Heart left ventricle (tissue), 16 donors: ENCODE measurements at regions not wholly inside any gene's neighbourhood (a gene's known extent, or its start where the extent isn't known, plus 50 kb on each side); places are given as distances from the start of the nearest gene placed in this dataset.

Experiments
- ATAC-seq, 4 donors: fragments of 200-7000 bp; cut with Tn5 transposase; one replicate each; pipeline ENCODE4 v1.9.1; 2020 to 2022; ENCODE audit warnings: moderate library complexity in 4 of 4, mild to moderate bottlenecking in 3 of 4, moderate number of reproducible peaks in 1 of 4
- DNase-seq, 5 donors: peaks; one replicate each; pipeline ENCODE4 v3.0.0-alpha.2; 2020
- H3K27ac ChIP-seq, 12 donors: fragments of 200-600 bp; sonication (generic) in 4 of 12; one replicate each; pipeline versions ENCODE4 v1.5.0 to v1.8.0; 2016 to 2022; ENCODE audit warnings: mild to moderate bottlenecking in 2 of 12
- H3K27me3 ChIP-seq, 9 donors: fragments of 200-600 bp; sonication (generic) in 2 of 9; one replicate each; pipeline versions ENCODE4 v1.5.1 to v1.8.0; 2016 to 2022; ENCODE audit warnings: mild to moderate bottlenecking in 3 of 9
- H3K36me3 ChIP-seq, 9 donors: fragments of 200-600 bp; sonication (generic) in 2 of 9; one replicate each; pipeline versions ENCODE4 v1.5.0 to v1.8.0; 2018 to 2022; ENCODE audit warnings: mild to moderate bottlenecking in 2 of 9
- H3K4me1 ChIP-seq, 12 donors: fragments of 200-600 bp; sonication (generic) in 4 of 12; one replicate each; pipeline versions ENCODE4 v1.5.0 to v1.8.0; 2016 to 2022; ENCODE audit warnings: mild to moderate bottlenecking in 3 of 12
- H3K4me3 ChIP-seq, 12 donors: fragments of 200-600 bp; sonication (generic) in 4 of 12; one replicate each; pipeline versions ENCODE4 v1.5.0 to v1.8.0; 2017 to 2022; ENCODE audit warnings: mild to moderate bottlenecking in 9 of 12, moderate library complexity in 4 of 12
- H3K9me3 ChIP-seq, 12 donors: fragments of 200-600 bp; sonication (generic) in 4 of 12; one replicate each; pipeline versions ENCODE4 v1.5.0 to v1.8.0; 2016 to 2022; ENCODE audit warnings: mild to moderate bottlenecking in 1 of 12
- CTCF ChIP-seq, 12 donors: fragments of 200-600 bp; sonication (generic) in 4 of 12; IDR thresholded peaks; one replicate each; pipeline versions ENCODE4 v1.5.0 to v1.8.0; 2018 to 2022; ENCODE audit warnings: antibody characterized with exemption in 12 of 12, mild to moderate bottlenecking in 5 of 12
- POLR2A ChIP-seq, 2 donors: fragments of 450-650 bp; IDR thresholded peaks; one replicate each; pipeline ENCODE4 v1.6.1; 2017; ENCODE audit warnings: antibody characterized with exemption in 2 of 2, mild to moderate bottlenecking in 2 of 2, moderate library complexity in 2 of 2
- WGBS, 4 donors: extraction: QIAGEN DNeasy Blood & Tissue Kit in 2 of 4; methylation state at CpG; one replicate each; pipeline versions ENCODE4 v1.1.5 to v1.1.7; 2013 to 2018; 5-methylcytosine and 5-hydroxymethylcytosine counted together
- intact Hi-C, 10 donors: fragments of 100-400 bp; cut with DNase I; formaldehyde crosslinking; loops; one replicate each; pipeline versions ENCODE4 v1.11.1 to v1.14.2; 2022
- donor health status: ischemic (EF 13 %, LVEDD 7.1; RV severe dilation, severe dysfunction).
- donor health status: healthy with polysubstance abuse.
- donor health status: DM: no; HTN: yes; CAD: no.
- donor health status: DM: no; HTN: no; CAD: no.
- donor health status: ischemic (EF 25% LVEDD 6.9; RV normal size, moderate dysfunction).
- donor health status: ischemic (EF 25% LVEDD 5.7; RV mildly dilated, moderate dysfunction).
- donor health status: healthy.
- donor health status: DM: yes; HTN: yes; CAD: no.
- donor health status: ischemic (EF 35%, LVEDD 5.7; RV mildly dilated, moderate dysfunction).
- donor health status: nonischemic (EF 11% LVEDD 7.7; RV severe dilation, severe dysfunction).
- donor health status: DM: yes; HTN: yes; CAD: no.
- donor health status: PGD.
- donor health status: ischemic (EF 29% LVEDD 5.4; RV normal size, mild dysfunction).
- donor health status: nonischemic (EF 23%, LVEDD 6.1; RV moderate dilation, normal function).

GRCh38 chr10:120989996-120990598 is 138.9 kb downstream of the WDR11 start:
- TF ChIP-seq POLR2A (IDR thresholded peaks at IDR 0.05) (no peak), CTCF (IDR thresholded peaks at IDR 0.05) (no peak)
- H3K9me3 ChIP-seq: peaks cover 0 to 32% (median 7%) of the 10 kb centered on the region in 12 donors
- 83 to 86% (median 84%) methylated on average over 10 of the region's 10 CpGs for WGBS, 4 donors
- no peak overlapping the region for H3K27ac ChIP-seq
- ATAC-seq: no peak
- no peaks in the 10 kb centered on the region for H3K36me3 ChIP-seq
- intact Hi-C loops: no loop called here
- H3K4me1 ChIP-seq: no peaks in the 10 kb centered on the region
- no peak for DNase-seq
- no peaks in the 10 kb centered on the region for H3K27me3 ChIP-seq
- no peak overlapping the region for H3K4me3 ChIP-seq

GRCh38 chr10:120990831-120991230 is 139.7 kb downstream of the WDR11 start:
- DNase-seq (no peak), ATAC-seq (no peak)
- 67 to 85% (median 79%) methylated on average over 2 of the region's 2 CpGs for WGBS, 4 donors
- TF ChIP-seq POLR2A (IDR thresholded peaks at IDR 0.05): no peak
- no peak for TF ChIP-seq CTCF (IDR thresholded peaks at IDR 0.05)
- Histone ChIP-seq H3K4me1 (no peaks in the 10 kb centered on the region), H3K4me3 (no peak overlapping the region), H3K27me3 (no peaks in the 10 kb centered on the region), H3K9me3 (peaks cover 0 to 32% (median 7%) of the 10 kb centered on the region in 12 donors), H3K36me3 (no peaks in the 10 kb centered on the region), H3K27ac (no peak overlapping the region)
- intact Hi-C loops: no loop called here

- no peaks in the 10 kb centered on the region for H3K27me3 ChIP-seq
- no peak overlapping the region for H3K4me3 ChIP-seq
- no peaks in the 10 kb centered on the region for H3K4me1 ChIP-seq
- intact Hi-C loops: no loop called here
- TF ChIP-seq CTCF (IDR thresholded peaks at IDR 0.05) (no peak), POLR2A (IDR thresholded peaks at IDR 0.05) (no peak)
- no peak for ATAC-seq
- H3K36me3 ChIP-seq: no peaks in the 10 kb centered on the region
- no peak for DNase-seq
- no peak overlapping the region for H3K27ac ChIP-seq
- H3K9me3 ChIP-seq: peaks cover 0 to 32% (median 7%) of the 10 kb centered on the region in 12 donors
- WGBS, 4 donors: 86 to 94% (median 93%) methylated on average over 2 of the region's 2 CpGs
Observed at GRCh38 chr10:120993089-120993488, 141.9 kb downstream of the WDR11 start.

GRCh38 chr10:120995768-120996167 is 144.6 kb downstream of the WDR11 start:
- H3K4me3 ChIP-seq: no peak overlapping the region
- peaks cover 0 to 5% (median 0%) of the 10 kb centered on the region in 9 donors for H3K27me3 ChIP-seq
- no peaks in the 10 kb centered on the region for H3K4me1 ChIP-seq
- H3K27ac ChIP-seq: no peak overlapping the region
- intact Hi-C loops: no loop called here
- H3K9me3 ChIP-seq: peaks cover 0 to 17% (median 1%) of the 10 kb centered on the region in 12 donors
- ATAC-seq (no peak), DNase-seq (no peak)
- H3K36me3 ChIP-seq: no peaks in the 10 kb centered on the region
- WGBS, 4 donors: 76 to 85% (median 84%) methylated on average over 4 of the region's 4 CpGs
- no peak for TF ChIP-seq CTCF (IDR thresholded peaks at IDR 0.05)
- TF ChIP-seq POLR2A (IDR thresholded peaks at IDR 0.05): no peak
